ENCODE measurements at regions not wholly inside any gene's neighbourhood (a gene's known extent, or its start where the extent isn't known, plus 50 kb on each side); places are given as distances from the start of the nearest gene placed in this dataset.

DNA sequence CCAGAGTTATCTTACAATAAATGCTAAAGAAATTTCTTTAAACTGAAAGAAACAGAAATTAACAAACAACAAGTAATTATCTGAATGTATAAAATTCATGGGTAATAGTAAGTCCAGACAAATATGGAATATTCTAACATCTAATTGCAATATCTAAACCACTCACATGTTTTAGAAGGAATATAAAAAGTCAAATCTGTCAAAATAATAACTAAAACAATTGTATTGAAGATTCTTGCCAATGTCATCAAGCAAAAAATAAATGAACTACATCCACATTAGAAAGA lies 942.9 kb upstream of the PCDH20 start:
- Histone ChIP-seq H4K20me1 (ENCODE audit: insufficient read depth, low read length, poor library complexity, severe bottlenecking) (no peaks in the 10 kb centered on the region), H3K4me2 (ENCODE audit: low read depth, low read length, poor library complexity, severe bottlenecking) (no peak overlapping the region), H3K9ac (ENCODE audit: low read depth, low read length, poor library complexity, severe bottlenecking) (no peak overlapping the region), H3K9me3 (ENCODE audit: insufficient read depth, low read depth, low read length) (no peaks in the 10 kb centered on the region), H3K9me2 (replicated peaks; ENCODE audit: low read depth, low read length) (no peaks in the 10 kb centered on the region), H3K27me3 (ENCODE audit: insufficient read depth, low read length, poor library complexity, severe bottlenecking) (no peaks in the 10 kb centered on the region), H3K4me3 (ENCODE audit: low read length, poor library complexity, severe bottlenecking) (no peak overlapping the region), H3F3A (ENCODE audit: low read depth) (no peaks in the 10 kb centered on the region), H3K79me2 (ENCODE audit: insufficient read depth, low read length) (no peaks in the 10 kb centered on the region), H3K4me1 (ENCODE audit: insufficient read depth, low read length, poor library complexity, severe bottlenecking) (no peaks in the 10 kb centered on the region), H3K36me3 (ENCODE audit: insufficient read depth, low read length) (no peaks in the 10 kb centered on the region), H2AFZ (ENCODE audit: low read length) (no peak overlapping the region)
- TF ChIP-seq, protein P1, sequence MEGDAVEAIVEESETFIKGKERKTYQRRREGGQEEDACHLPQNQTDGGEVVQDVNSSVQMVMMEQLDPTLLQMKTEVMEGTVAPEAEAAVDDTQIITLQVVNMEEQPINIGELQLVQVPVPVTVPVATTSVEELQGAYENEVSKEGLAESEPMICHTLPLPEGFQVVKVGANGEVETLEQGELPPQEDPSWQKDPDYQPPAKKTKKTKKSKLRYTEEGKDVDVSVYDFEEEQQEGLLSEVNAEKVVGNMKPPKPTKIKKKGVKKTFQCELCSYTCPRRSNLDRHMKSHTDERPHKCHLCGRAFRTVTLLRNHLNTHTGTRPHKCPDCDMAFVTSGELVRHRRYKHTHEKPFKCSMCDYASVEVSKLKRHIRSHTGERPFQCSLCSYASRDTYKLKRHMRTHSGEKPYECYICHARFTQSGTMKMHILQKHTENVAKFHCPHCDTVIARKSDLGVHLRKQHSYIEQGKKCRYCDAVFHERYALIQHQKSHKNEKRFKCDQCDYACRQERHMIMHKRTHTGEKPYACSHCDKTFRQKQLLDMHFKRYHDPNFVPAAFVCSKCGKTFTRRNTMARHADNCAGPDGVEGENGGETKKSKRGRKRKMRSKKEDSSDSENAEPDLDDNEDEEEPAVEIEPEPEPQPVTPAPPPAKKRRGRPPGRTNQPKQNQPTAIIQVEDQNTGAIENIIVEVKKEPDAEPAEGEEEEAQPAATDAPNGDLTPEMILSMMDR (conservative IDR thresholded peaks at IDR 0.05; ENCODE audit: low read length), result no peak
- TF ChIP-seq EZH2phosphoT487 (IDR thresholded peaks at IDR 0.05; ENCODE audit: borderline replicate concordance), result no peak

DNA sequence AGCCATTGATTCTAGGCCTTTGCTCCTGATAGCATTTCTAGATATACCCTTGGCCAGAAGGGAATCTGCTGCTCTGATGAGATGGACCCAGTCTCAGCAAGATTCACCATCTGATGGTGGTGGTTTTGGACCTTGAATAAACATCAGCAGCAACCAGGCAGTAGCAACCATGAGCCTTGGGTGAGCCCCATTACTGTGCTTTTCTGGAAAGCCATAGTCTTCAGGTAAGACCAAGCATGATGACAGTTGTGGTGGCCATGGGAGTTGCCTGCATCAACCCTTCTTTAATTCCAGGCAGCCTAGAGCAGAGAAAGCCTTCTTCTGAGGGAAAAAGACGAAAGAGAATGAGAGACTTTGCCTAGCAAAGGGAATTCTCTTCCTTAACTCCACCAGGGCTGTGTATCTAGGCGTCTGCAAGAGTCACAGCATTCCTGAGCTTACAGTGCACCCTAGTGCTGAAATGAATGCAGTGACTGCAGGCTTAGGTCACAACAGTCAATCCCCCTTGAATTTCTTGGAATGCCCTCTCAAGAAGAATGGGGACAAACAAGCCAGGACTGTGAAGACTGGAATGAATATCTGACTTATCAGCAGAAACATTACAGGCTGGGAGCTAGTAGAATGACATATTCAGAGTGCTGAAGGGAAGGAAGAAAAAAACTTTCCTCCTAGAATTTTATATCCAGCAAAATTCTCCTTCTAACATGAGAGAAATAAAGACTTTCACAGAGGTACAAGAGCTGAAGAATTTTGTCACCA lies 942.4 kb upstream of the PCDH20 start:
- no peaks in the 10 kb centered on the region for H3K36me3 ChIP-seq (ENCODE audit: insufficient read depth, low read length)
- H3K4me2 ChIP-seq (ENCODE audit: low read depth, low read length, poor library complexity, severe bottlenecking), result no peak overlapping the region
- no peaks in the 10 kb centered on the region for H3K79me2 ChIP-seq (ENCODE audit: insufficient read depth, low read length)
- no peak overlapping the region for H3K4me3 ChIP-seq (ENCODE audit: low read length, poor library complexity, severe bottlenecking)
- H3K4me1 ChIP-seq (ENCODE audit: insufficient read depth, low read length, poor library complexity, severe bottlenecking), result no peaks in the 10 kb centered on the region
- no peaks in the 10 kb centered on the region for H4K20me1 ChIP-seq (ENCODE audit: insufficient read depth, low read length, poor library complexity, severe bottlenecking)
- TF ChIP-seq EZH2phosphoT487 (IDR thresholded peaks at IDR 0.05; ENCODE audit: borderline replicate concordance), result no peak
- TF ChIP-seq, protein P1 (conservative IDR thresholded peaks at IDR 0.05; ENCODE audit: low read length), result peak; percentile 69
- H3K9ac ChIP-seq (ENCODE audit: low read depth, low read length, poor library complexity, severe bottlenecking), result no peak overlapping the region
- H2AFZ ChIP-seq (ENCODE audit: low read length), result no peak overlapping the region
- H3K27me3 ChIP-seq (ENCODE audit: insufficient read depth, low read length, poor library complexity, severe bottlenecking), result no peaks in the 10 kb centered on the region
- no peaks in the 10 kb centered on the region for H3F3A ChIP-seq (ENCODE audit: low read depth)
- no peaks in the 10 kb centered on the region for H3K9me2 ChIP-seq (replicated peaks; ENCODE audit: low read depth, low read length)
- H3K9me3 ChIP-seq (ENCODE audit: insufficient read depth, low read depth, low read length), result no peaks in the 10 kb centered on the region

DNA sequence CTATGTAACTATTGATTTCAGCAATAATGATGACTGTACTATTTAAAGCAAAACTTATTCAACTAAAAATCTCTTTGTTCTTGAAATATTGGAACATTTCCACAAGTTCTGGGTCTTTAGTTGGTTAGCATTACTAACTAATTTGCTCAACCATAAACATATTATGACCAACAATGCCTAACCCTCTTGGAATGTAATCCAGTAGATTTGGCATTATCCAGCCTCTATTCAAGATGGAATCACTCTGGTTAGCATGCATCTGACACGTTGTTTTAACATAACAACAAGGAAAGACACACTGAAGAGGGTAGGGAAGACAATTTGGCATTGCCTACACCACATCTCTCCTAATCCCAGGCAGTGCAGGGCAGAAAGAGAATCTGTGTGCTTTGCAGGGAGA lies 941.3 kb upstream of the PCDH20 start:
- H2AFZ ChIP-seq (ENCODE audit: low read length), result 0 out of 2 replicates have a peak overlapping the region, but pooled peaks have one; percentile 13
- H3K27me3 ChIP-seq (ENCODE audit: insufficient read depth, low read length, poor library complexity, severe bottlenecking), result no peaks in the 10 kb centered on the region

More for the DNA sequence above, 941.3 kb upstream of the PCDH20 start:
- Histone ChIP-seq H4K20me1 (ENCODE audit: insufficient read depth, low read length, poor library complexity, severe bottlenecking) (no peaks in the 10 kb centered on the region), H3F3A (ENCODE audit: low read depth) (no peaks in the 10 kb centered on the region), H3K4me2 (ENCODE audit: low read depth, low read length, poor library complexity, severe bottlenecking) (no peak overlapping the region), H3K79me2 (ENCODE audit: insufficient read depth, low read length) (no peaks in the 10 kb centered on the region), H3K36me3 (ENCODE audit: insufficient read depth, low read length) (no peaks in the 10 kb centered on the region), H3K9ac (ENCODE audit: low read depth, low read length, poor library complexity, severe bottlenecking) (no peak overlapping the region), H3K4me1 (ENCODE audit: insufficient read depth, low read length, poor library complexity, severe bottlenecking) (no peaks in the 10 kb centered on the region), H3K9me3 (ENCODE audit: insufficient read depth, low read depth, low read length) (no peaks in the 10 kb centered on the region), H3K4me3 (ENCODE audit: low read length, poor library complexity, severe bottlenecking) (no peak overlapping the region), H3K9me2 (replicated peaks; ENCODE audit: low read depth, low read length) (no peaks in the 10 kb centered on the region)
- TF ChIP-seq, protein P1 (conservative IDR thresholded peaks at IDR 0.05; ENCODE audit: low read length), result no peak
- no peak for TF ChIP-seq EZH2phosphoT487 (IDR thresholded peaks at IDR 0.05; ENCODE audit: borderline replicate concordance)

Data from Loucy (cell line).